ENCODE measurements at regions not wholly inside any gene's neighbourhood (a gene's known extent, or its start where the extent isn't known, plus 50 kb on each side); places are given as distances from the start of the nearest gene placed in this dataset.

DNA sequence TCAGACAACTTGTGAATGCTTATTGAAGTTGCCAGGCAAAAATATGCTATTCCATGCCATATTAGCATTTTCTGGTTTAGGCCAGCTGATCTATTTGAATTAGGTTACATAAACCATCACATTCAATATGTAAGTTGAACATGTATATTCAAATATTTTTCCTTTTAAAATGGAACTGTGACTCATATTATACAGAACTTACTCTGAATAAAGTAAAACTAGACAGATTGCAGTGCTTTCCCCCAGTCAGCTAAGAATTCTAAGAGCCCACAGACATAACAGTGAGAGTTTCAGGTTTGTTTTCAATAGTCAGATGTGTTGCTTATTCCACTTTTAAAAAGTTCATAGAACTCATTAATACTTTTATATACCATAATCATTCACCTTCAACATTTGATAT lies 119.8 kb downstream of the MGST1 start:
- no peaks in the 10 kb centered on the region for H3K9me3 ChIP-seq (replicated peaks; ENCODE audit: control insufficient read depth, low read depth, low read length)
- no peak for DNase-seq
- H3K27me3 ChIP-seq (ENCODE audit: control insufficient read depth, insufficient read depth, low read length), result no peaks in the 10 kb centered on the region

DNA sequence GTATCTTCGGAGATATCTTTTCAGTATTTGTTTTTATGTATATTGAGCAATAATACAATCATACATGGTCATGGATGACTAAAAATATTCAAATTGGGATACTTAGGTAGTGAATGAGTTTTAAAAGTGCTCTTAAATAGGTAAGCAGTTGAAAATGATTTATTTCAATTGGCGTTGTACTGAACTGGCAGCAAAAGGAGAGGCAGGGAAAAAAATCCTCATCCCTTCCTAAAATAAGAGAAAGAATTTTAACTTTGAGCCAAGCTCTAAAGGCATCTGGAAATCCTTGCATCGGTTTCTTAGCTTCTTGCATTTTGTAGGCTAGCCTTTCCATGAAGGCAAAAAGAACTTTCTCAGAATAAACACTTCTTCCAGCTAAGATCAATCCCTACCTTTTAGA lies 125.2 kb downstream of the MGST1 start:
- peak; percentile 80 for DNase-seq
- no peaks in the 10 kb centered on the region for H3K27me3 ChIP-seq (ENCODE audit: control insufficient read depth, insufficient read depth, low read length)
- peak overlapping the region; percentile 35 for H3K27ac ChIP-seq (ENCODE audit: low read length)
- no peak overlapping the region for H3K4me3 ChIP-seq (ENCODE audit: low read length)
- H3K36me3 ChIP-seq (ENCODE audit: control insufficient read depth, insufficient read depth, low read length), result no peaks in the 10 kb centered on the region
- 40% methylated on average over 1 of the region's 3 CpGs for WGBS (ENCODE audit: insufficient coverage)
- H3K4me1 ChIP-seq (ENCODE audit: control insufficient read depth, insufficient read depth, low read length), result no peaks in the 10 kb centered on the region
- no peaks in the 10 kb centered on the region for H3K9me3 ChIP-seq (replicated peaks; ENCODE audit: control insufficient read depth, low read depth, low read length)

More for the DNA sequence above, 119.8 kb downstream of the MGST1 start:
- Histone ChIP-seq H3K4me1 (ENCODE audit: control insufficient read depth, insufficient read depth, low read length) (no peaks in the 10 kb centered on the region), H3K4me3 (ENCODE audit: low read length) (no peak overlapping the region), H3K27ac (ENCODE audit: low read length) (no peak overlapping the region), H3K36me3 (ENCODE audit: control insufficient read depth, insufficient read depth, low read length) (no peaks in the 10 kb centered on the region)

DNA sequence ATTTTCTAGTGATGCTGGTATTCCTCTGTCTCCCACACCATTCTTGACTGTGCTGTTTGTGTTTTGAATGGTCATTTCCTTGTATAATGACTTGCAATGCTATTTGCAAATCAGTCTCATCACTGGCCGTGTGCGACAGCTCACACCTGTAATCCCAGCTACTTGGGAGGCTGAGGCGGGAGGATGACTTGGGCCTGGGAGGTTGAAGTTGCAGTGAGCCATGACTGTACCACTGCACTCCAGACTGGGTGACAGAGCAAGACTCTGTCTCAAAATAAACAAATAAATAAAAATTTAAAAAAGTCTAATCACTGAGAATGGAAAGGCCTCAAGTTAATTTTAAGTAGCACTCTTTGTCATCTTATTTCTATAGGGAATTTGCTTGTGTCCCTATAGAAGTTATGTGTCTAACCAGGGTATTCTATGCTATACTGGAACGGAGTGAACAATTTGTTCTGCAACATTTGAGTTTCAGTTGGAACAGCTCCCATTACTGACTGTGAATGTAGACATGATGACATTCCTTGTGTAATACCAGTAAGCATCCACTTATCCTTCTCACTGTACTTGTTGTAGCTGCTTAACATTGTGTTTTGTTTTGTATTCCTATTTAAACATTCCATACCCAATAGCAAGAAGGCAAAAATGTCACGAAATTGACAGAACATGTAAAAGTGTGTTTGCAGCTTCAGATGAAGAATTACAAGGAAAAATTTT lies 126.3 kb downstream of the MGST1 start:
- Histone ChIP-seq H3K4me1 (ENCODE audit: control insufficient read depth, insufficient read depth, low read length) (no peaks in the 10 kb centered on the region), H3K4me3 (ENCODE audit: low read length) (no peak overlapping the region), H3K9me3 (replicated peaks; ENCODE audit: control insufficient read depth, low read depth, low read length) (no peaks in the 10 kb centered on the region), H3K36me3 (ENCODE audit: control insufficient read depth, insufficient read depth, low read length) (no peaks in the 10 kb centered on the region), H3K27me3 (ENCODE audit: control insufficient read depth, insufficient read depth, low read length) (no peaks in the 10 kb centered on the region), H3K27ac (ENCODE audit: low read length) (no peak overlapping the region)
- 100% methylated on average over 1 of the region's 5 CpGs for WGBS (ENCODE audit: insufficient coverage)
- peak; percentile 39 for DNase-seq

DNA sequence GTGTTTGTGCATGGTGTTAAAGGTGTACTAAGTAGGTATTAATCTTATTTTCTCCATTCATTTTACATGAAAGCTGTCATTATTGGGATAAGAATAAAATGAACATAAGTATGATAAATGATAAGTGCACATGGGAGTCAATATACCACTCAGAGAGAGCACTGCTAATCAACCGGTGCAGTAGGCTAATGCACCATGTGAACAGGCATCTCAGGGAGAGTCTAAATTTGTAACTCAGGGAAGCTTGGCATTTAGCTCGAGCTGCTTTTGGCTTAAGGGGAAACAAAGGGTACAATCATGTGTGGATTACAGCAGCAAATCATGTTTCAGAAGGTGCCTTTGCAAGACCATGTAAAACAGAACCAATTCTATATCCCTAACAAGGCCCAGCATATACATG lies 127.4 kb downstream of the MGST1 start:
- H3K4me3 ChIP-seq (ENCODE audit: low read length), result no peak overlapping the region
- 20% methylated on average over 1 of the region's 2 CpGs for WGBS (ENCODE audit: insufficient coverage)
- H3K27ac ChIP-seq (ENCODE audit: low read length), result no peak overlapping the region
- no peaks in the 10 kb centered on the region for H3K36me3 ChIP-seq (ENCODE audit: control insufficient read depth, insufficient read depth, low read length)
- no peaks in the 10 kb centered on the region for H3K27me3 ChIP-seq (ENCODE audit: control insufficient read depth, insufficient read depth, low read length)
- H3K4me1 ChIP-seq (ENCODE audit: control insufficient read depth, insufficient read depth, low read length), result no peaks in the 10 kb centered on the region
- DNase-seq, result no peak
- no peaks in the 10 kb centered on the region for H3K9me3 ChIP-seq (replicated peaks; ENCODE audit: control insufficient read depth, low read depth, low read length)

DNA sequence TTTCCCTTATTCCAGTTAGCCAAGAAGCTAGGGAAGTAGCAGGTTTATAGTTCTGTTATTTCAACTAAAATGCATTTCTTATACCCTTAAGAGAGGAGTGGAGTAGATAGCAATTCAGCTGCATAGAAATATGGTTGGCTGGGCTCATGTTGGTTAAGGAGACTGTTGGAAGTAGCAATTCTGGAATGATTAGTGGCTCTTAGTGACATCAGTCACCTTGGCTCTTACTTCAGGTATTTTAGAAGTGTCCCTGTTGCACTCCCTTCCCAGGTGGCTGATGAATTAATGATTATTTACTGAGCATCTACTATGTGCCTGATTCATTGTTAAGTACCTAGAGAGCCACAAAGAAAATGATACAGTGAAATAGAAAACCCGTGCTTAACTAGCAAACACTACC lies 128.1 kb downstream of the MGST1 start:
- Histone ChIP-seq H3K27me3 (ENCODE audit: control insufficient read depth, insufficient read depth, low read length) (no peaks in the 10 kb centered on the region), H3K4me3 (ENCODE audit: low read length) (no peak overlapping the region), H3K36me3 (ENCODE audit: control insufficient read depth, insufficient read depth, low read length) (no peaks in the 10 kb centered on the region), H3K4me1 (ENCODE audit: control insufficient read depth, insufficient read depth, low read length) (no peaks in the 10 kb centered on the region), H3K9me3 (replicated peaks; ENCODE audit: control insufficient read depth, low read depth, low read length) (no peaks in the 10 kb centered on the region), H3K27ac (ENCODE audit: low read length) (no peak overlapping the region)
- no peak for DNase-seq
- no CpG with 5 or more reads among the region's 1 CpG for WGBS (ENCODE audit: insufficient coverage)

DNA sequence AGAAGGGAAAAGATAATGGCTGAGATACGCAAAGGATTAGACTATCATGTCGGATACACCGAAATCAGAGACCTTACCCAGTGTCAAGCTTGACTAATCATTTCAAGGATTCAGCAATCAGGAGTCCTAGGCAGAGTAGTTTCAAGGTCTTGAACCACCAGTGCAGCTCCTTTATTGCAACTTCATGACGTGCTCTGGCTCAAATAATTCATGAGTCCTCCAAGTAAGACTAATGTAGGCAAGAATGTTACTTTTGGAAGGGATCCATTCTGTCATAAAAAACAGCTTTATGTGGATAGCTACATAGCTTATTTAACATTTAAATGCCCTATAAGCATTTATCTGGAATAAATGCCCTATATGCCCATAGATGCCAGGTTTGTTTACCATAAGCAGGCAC lies 123.2 kb downstream of the LMO3 start:
- 85% methylated on average over 3 of the region's 4 CpGs for WGBS (ENCODE audit: insufficient coverage)
- no peak for DNase-seq
- Histone ChIP-seq H3K27ac (ENCODE audit: low read length) (no peak overlapping the region), H3K4me1 (ENCODE audit: control insufficient read depth, insufficient read depth, low read length) (no peaks in the 10 kb centered on the region), H3K4me3 (ENCODE audit: low read length) (no peak overlapping the region), H3K36me3 (ENCODE audit: control insufficient read depth, insufficient read depth, low read length) (no peaks in the 10 kb centered on the region), H3K27me3 (ENCODE audit: control insufficient read depth, insufficient read depth, low read length) (no peaks in the 10 kb centered on the region), H3K9me3 (replicated peaks; ENCODE audit: control insufficient read depth, low read depth, low read length) (peaks cover 2% of the 10 kb centered on the region)

DNA sequence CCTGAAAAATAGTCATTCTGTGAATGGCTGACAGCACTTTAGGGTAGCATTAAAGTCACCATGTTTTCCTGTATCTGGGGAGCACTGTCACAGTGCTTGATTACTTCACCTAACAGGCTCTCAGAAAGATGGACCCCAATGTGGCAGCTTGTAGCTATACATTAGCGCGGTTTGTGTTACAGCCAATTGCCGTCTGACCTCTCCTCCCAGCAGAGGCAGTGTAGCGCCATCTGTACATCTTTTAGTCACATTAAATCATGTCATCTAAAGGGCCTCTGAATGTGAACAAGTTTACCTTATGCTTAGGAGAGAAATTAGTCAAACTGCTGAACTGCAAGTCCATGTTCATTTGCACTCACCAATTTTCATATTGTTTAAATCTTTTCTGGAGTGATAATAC lies 113.7 kb downstream of the LMO3 start:
- 80% methylated on average over 1 of the region's 4 CpGs for WGBS (ENCODE audit: insufficient coverage)
- no peaks in the 10 kb centered on the region for H3K36me3 ChIP-seq (ENCODE audit: control insufficient read depth, insufficient read depth, low read length)
- H3K27ac ChIP-seq (ENCODE audit: low read length), result no peak overlapping the region
- H3K4me1 ChIP-seq (ENCODE audit: control insufficient read depth, insufficient read depth, low read length), result no peaks in the 10 kb centered on the region
- H3K9me3 ChIP-seq (replicated peaks; ENCODE audit: control insufficient read depth, low read depth, low read length), result no peaks in the 10 kb centered on the region
- H3K4me3 ChIP-seq (ENCODE audit: low read length), result no peak overlapping the region
- DNase-seq, result no peak
- H3K27me3 ChIP-seq (ENCODE audit: control insufficient read depth, insufficient read depth, low read length), result no peaks in the 10 kb centered on the region

DNA sequence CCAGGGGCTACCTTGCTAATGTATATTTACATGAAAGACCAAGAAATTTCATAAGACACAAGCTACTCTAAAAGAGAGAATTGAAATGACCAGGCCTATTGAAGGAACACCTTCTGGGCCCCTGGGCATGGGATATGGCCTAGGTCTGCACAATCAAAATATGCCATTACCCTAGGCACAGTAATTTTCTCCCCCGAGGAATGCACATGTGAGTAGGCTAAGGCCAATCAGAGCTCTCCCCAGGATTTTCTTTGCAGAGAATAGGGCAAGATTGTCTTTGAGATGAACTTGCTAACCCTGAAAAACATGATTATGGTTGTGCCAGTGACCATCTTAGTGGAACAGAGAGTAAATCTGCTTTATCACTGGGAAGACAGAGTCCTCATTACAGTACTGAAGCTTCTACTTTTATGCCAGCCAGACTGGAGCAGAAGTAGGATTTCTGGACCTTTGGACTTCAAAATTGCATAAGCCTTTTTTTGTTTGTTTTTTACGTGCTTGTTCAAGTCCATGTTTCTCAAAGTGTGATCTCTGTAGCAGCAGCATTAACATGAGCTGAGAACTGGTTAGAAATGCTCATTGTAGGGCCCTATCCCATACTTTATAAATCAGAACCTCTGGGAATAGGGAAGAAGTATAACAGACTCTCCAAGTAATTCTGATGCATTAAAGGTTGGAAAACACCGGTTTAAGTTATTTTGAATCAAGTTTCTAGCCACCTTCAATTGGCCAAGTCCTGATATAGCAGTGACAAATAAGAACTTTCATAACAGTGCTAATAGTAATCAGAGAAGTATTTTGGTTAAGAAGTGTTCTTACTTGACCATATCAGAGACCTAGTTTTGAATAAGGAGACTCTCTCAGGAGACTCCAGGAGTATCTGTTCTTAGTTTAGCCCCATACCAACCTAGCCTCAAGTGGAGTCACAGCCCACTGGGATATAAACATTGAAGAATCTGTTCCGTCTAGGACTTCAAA lies 112.9 kb downstream of the LMO3 start:
- no peaks in the 10 kb centered on the region for H3K36me3 ChIP-seq (ENCODE audit: control insufficient read depth, insufficient read depth, low read length)
- H3K4me1 ChIP-seq (ENCODE audit: control insufficient read depth, insufficient read depth, low read length), result no peaks in the 10 kb centered on the region
- DNase-seq, result no peak
- no peaks in the 10 kb centered on the region for H3K27me3 ChIP-seq (ENCODE audit: control insufficient read depth, insufficient read depth, low read length)
- H3K4me3 ChIP-seq (ENCODE audit: low read length), result no peak overlapping the region
- H3K9me3 ChIP-seq (replicated peaks; ENCODE audit: control insufficient read depth, low read depth, low read length), result no peaks in the 10 kb centered on the region
- no CpG with 5 or more reads among the region's 4 CpGs for WGBS (ENCODE audit: insufficient coverage)
- H3K27ac ChIP-seq (ENCODE audit: low read length), result no peak overlapping the region

DNA sequence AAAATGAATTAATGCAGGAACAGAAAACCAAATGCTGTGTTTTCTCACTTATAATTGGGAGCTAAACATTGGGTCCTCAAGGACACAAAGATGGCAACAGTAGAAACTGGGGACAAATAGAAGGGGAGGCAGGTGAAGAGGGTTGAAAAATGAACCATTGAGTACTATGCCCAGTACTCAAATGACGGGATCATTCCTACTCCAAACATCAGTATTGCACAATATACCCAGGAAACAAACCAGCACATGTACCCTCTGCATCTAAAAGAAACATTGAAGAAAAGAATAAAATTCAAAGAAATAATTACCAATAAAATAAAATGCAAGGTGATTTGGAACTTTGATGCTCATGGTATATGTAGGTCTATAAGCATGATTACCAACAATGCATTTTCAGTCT lies 110.8 kb downstream of the LMO3 start:
- H3K27ac ChIP-seq (ENCODE audit: low read length), result no peak overlapping the region
- no peaks in the 10 kb centered on the region for H3K9me3 ChIP-seq (replicated peaks; ENCODE audit: control insufficient read depth, low read depth, low read length)
- DNase-seq, result no peak
- no peaks in the 10 kb centered on the region for H3K4me1 ChIP-seq (ENCODE audit: control insufficient read depth, insufficient read depth, low read length)
- H3K4me3 ChIP-seq (ENCODE audit: low read length), result no peak overlapping the region
- whole genome bisulfite sequencing (ENCODE audit: insufficient coverage), result no CpG with 5 or more reads among the region's 1 CpG
- H3K36me3 ChIP-seq (ENCODE audit: control insufficient read depth, insufficient read depth, low read length), result no peaks in the 10 kb centered on the region
- no peaks in the 10 kb centered on the region for H3K27me3 ChIP-seq (ENCODE audit: control insufficient read depth, insufficient read depth, low read length)
